GM19324 (cell line): ENCODE measurements at regions not wholly inside any gene's neighbourhood (a gene's known extent, or its start where the extent isn't known, plus 50 kb on each side); places are given as distances from the start of the nearest gene placed in this dataset.

Experiments
- ATAC-seq: cut with Tn5 transposase; IDR thresholded peaks from one replicate; pipeline ENCODE4 v1.9.1; 2021; ENCODE audit warnings: mild to moderate bottlenecking, moderate library complexity; ENCODE audit not compliant: unreplicated experiment, low FRiP score

GRCh38 chr2:145343287-145343686 is 823.4 kb upstream of the ZEB2 start:
- ATAC-seq: no peak

- no peak for ATAC-seq
These were observed 821.6 kb upstream of the ZEB2 start for GRCh38 chr2:145341536-145341935.

GRCh38 chr2:145339646-145340045 is 819.7 kb upstream of the ZEB2 start:
- no peak for ATAC-seq

GRCh38 chr2:145332210-145332898 is 812.4 kb upstream of the ZEB2 start:
- ATAC-seq: no peak

- no peak for ATAC-seq
These were observed 810.1 kb upstream of the ZEB2 start for GRCh38 chr2:145329971-145330370.

- no peak for ATAC-seq
These were observed 805.6 kb upstream of the ZEB2 start for GRCh38 chr2:145325485-145325884.

- ATAC-seq: no peak
These were observed 804.8 kb upstream of the ZEB2 start for GRCh38 chr2:145324748-145325147.

- ATAC-seq: no peak
These were observed 803.6 kb upstream of the ZEB2 start for GRCh38 chr2:145323512-145323911.

GRCh38 chr2:145321344-145321743 is 801.4 kb upstream of the ZEB2 start:
- ATAC-seq: no peak

GRCh38 chr2:145316496-145316895 is 796.6 kb upstream of the ZEB2 start:
- ATAC-seq: no peak

GRCh38 chr2:145315053-145315452 is 795.1 kb upstream of the ZEB2 start:
- ATAC-seq: no peak

GRCh38 chr2:145314119-145314633 is 794.3 kb upstream of the ZEB2 start:
- no peak for ATAC-seq

- ATAC-seq: no peak
These were observed 786.0 kb upstream of the ZEB2 start for GRCh38 chr2:145305889-145306288.

- no peak for ATAC-seq
These were observed 784.6 kb upstream of the ZEB2 start for GRCh38 chr2:145304501-145304900.

GRCh38 chr2:145303536-145303935 is 783.6 kb upstream of the ZEB2 start:
- no peak for ATAC-seq

GRCh38 chr2:145302886-145303285 is 783.0 kb upstream of the ZEB2 start:
- no peak for ATAC-seq

GRCh38 chr2:145302451-145302850 is 782.5 kb upstream of the ZEB2 start:
- ATAC-seq: no peak

GRCh38 chr2:145299368-145299767 is 779.4 kb upstream of the ZEB2 start:
- ATAC-seq: no peak

- ATAC-seq: no peak
These were observed 772.2 kb upstream of the ZEB2 start for GRCh38 chr2:145292166-145292565.

- ATAC-seq: no peak
These were observed 771.1 kb upstream of the ZEB2 start for GRCh38 chr2:145290986-145291385.

- ATAC-seq: no peak
These were observed 770.0 kb upstream of the ZEB2 start for GRCh38 chr2:145289946-145290345.

- no peak for ATAC-seq
These were observed 769.0 kb upstream of the ZEB2 start for GRCh38 chr2:145288650-145289496.
